ENCODE measurements at regions not wholly inside any gene's neighbourhood (a gene's known extent, or its start where the extent isn't known, plus 50 kb on each side); places are given as distances from the start of the nearest gene placed in this dataset.

- no peak for TF ChIP-seq CTCF (IDR thresholded peaks at IDR 0.05; ENCODE audit: low read depth, low read length, poor library complexity, severe bottlenecking)
- no peak for TF ChIP-seq EZH2phosphoT487 (IDR thresholded peaks at IDR 0.05; ENCODE audit: borderline replicate concordance, low read length)
Measured at GRCh38 chr5:118450554-118451332, 537.6 kb downstream of the DTWD2 start.
